Activated CD8-positive, alpha-beta T cell treated with anti-CD3 and anti-CD28 coated beads for 36 hours (primary cell): ENCODE measurements at regions not wholly inside any gene's neighbourhood (a gene's known extent, or its start where the extent isn't known, plus 50 kb on each side); places are given as distances from the start of the nearest gene placed in this dataset.

ENCODE experiments used
- ATAC-seq: fragments of 200-7000 bp; cut with Tn5 transposase; one replicate; pipeline ENCODE4 v1.10.0; 2021; ENCODE audit warnings: mild to moderate bottlenecking, moderate library complexity
- CTCF ChIA-PET: fragments of 350-600 bp; sonication (Branson Sonifier 250); formaldehyde crosslinking; loops from one replicate; lab custom pipeline; 2021; ENCODE audit warnings: antibody characterized with exemption; lab: Charles Lee
- POLR2A ChIA-PET: fragments of 350-600 bp; sonication (Branson Sonifier 250); formaldehyde crosslinking; loops from one replicate; lab custom pipeline; 2021; ENCODE audit warnings: antibody characterized with exemption; lab: Charles Lee
- DNase-seq: peaks from one replicate; pipeline ENCODE4 v3.0.0-alpha.2; 2020
- H3K27ac Mint-ChIP-seq: one replicate; pipeline ENCODE4 v1.8.0; 2021; ENCODE audit warnings: mild to moderate bottlenecking, mixed read lengths
- H3K27me3 Mint-ChIP-seq: one replicate; pipeline ENCODE4 v1.8.0; 2021; ENCODE audit warnings: mixed read lengths
- H3K36me3 Mint-ChIP-seq: one replicate; pipeline ENCODE4 v1.8.0; 2021; ENCODE audit warnings: low read depth, mixed read lengths
- H3K4me1 Mint-ChIP-seq: one replicate; pipeline ENCODE4 v1.8.0; 2021; ENCODE audit warnings: low read depth, mixed read lengths
- H3K4me3 Mint-ChIP-seq: one replicate; pipeline ENCODE4 v1.8.0; 2021; ENCODE audit warnings: mild to moderate bottlenecking, moderate library complexity, mixed read lengths
- H3K9me3 Mint-ChIP-seq: one replicate; pipeline ENCODE4 v1.8.0; 2021; ENCODE audit warnings: mixed read lengths
- intact Hi-C: fragments of 100-400 bp; cut with micrococcal nuclease; formaldehyde crosslinking; loops from one replicate; pipeline ENCODE4 v1.10.0; 2022
- TF ChIP-seq, protein P1 (sequence below): fragments of 200-600 bp; IDR thresholded peaks from one replicate; pipeline ENCODE4 v1.8.0; 2022; ENCODE audit warnings: antibody characterized with exemption, mild to moderate bottlenecking

DNA sequence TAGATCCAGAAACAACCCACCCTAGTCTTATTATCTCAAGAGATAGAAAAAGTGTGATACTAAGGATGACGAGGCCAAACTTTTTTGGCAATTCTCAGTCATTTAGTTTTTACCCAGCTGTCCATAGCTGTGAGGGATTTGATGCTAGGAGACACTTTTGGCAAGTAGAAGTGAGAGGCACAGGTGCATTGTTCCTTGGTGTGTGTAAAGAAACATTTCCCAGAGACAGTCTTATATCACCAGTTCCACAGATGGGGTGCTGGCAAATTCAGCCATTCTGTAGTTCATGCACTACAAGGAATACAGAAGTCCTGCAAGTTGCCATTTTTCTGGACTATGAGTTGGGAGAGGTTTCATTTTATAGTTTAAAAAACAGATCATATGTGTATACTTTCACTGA, 403.3 kb upstream of the GHITM start:
- ATAC-seq (no peak), DNase-seq (no peak)
- CTCF ChIA-PET, result no interaction called here
- H3K27me3 Mint-ChIP-seq, result no peaks in the 10 kb centered on the region
- H3K4me3 Mint-ChIP-seq, result no peak overlapping the region
- H3K4me1 Mint-ChIP-seq, result no peaks in the 10 kb centered on the region
- POLR2A ChIA-PET, result no interaction called here
- no peak overlapping the region for H3K27ac Mint-ChIP-seq
- intact Hi-C loops, result no loop called here
- no peaks in the 10 kb centered on the region for H3K36me3 Mint-ChIP-seq
- TF ChIP-seq, protein P1, sequence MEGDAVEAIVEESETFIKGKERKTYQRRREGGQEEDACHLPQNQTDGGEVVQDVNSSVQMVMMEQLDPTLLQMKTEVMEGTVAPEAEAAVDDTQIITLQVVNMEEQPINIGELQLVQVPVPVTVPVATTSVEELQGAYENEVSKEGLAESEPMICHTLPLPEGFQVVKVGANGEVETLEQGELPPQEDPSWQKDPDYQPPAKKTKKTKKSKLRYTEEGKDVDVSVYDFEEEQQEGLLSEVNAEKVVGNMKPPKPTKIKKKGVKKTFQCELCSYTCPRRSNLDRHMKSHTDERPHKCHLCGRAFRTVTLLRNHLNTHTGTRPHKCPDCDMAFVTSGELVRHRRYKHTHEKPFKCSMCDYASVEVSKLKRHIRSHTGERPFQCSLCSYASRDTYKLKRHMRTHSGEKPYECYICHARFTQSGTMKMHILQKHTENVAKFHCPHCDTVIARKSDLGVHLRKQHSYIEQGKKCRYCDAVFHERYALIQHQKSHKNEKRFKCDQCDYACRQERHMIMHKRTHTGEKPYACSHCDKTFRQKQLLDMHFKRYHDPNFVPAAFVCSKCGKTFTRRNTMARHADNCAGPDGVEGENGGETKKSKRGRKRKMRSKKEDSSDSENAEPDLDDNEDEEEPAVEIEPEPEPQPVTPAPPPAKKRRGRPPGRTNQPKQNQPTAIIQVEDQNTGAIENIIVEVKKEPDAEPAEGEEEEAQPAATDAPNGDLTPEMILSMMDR, result no peak
- peaks cover 9% of the 10 kb centered on the region for H3K9me3 Mint-ChIP-seq

DNA sequence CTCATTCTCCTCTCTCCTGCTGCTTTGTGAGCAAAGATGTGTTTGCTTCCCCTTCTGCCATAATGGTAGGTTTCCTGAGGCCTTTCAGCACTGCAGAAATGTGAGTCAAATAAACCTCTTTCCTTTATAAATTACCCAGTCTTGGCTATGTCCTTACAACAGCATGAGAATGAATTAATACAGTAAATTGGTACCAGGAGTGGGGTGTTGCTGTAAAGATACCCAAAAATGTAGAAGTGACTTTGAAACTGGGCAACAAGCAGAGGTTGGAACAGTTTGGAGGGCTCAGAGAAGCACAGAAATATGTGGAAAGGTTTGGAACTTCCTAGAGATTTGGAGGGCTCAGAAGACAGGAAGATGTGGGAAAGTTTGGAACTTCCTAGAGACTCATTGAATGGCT, 388.7 kb upstream of the GHITM start:
- intact Hi-C loops, result no loop called here

DNA sequence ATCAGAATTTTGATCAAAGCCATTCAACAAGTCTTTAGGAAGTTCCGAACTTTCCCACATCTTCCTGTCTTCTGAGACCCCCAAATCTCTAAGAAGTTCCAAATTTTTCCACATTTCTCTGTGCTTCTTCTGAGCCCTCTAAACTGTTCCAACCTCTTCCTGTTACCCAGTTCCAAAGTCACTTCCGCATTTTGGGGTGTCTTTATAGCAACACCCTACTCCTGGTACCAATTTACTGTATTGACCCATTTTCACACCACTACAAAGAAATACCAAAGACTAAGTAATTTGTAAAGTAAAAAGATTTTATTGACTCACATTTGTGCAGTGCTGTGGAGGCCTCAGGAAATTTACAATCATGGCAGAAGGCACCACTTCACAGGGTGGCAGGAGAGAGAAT, 385.8 kb upstream of the GHITM start:
- TF ChIP-seq, protein P1, result no peak
- no peak overlapping the region for H3K27ac Mint-ChIP-seq
- no peaks in the 10 kb centered on the region for H3K36me3 Mint-ChIP-seq
- POLR2A ChIA-PET, result no interaction called here
- ATAC-seq (no peak), DNase-seq (no peak)
- no peak overlapping the region for H3K4me3 Mint-ChIP-seq
- intact Hi-C loops, result no loop called here
- CTCF ChIA-PET, result no interaction called here
- H3K27me3 Mint-ChIP-seq, result no peaks in the 10 kb centered on the region
- H3K4me1 Mint-ChIP-seq, result no peaks in the 10 kb centered on the region
- peaks cover 35% of the 10 kb centered on the region for H3K9me3 Mint-ChIP-seq

More for the DNA sequence above, 388.7 kb upstream of the GHITM start:
- H3K27me3 Mint-ChIP-seq, result no peaks in the 10 kb centered on the region
- no peak overlapping the region for H3K27ac Mint-ChIP-seq
- ChIA-PET CTCF (no interaction called here), POLR2A (no interaction called here)
- H3K9me3 Mint-ChIP-seq, result peaks cover 33% of the 10 kb centered on the region
- no peaks in the 10 kb centered on the region for H3K4me1 Mint-ChIP-seq
- no peaks in the 10 kb centered on the region for H3K36me3 Mint-ChIP-seq
- DNase-seq (no peak), ATAC-seq (no peak)
- no peak overlapping the region for H3K4me3 Mint-ChIP-seq
- TF ChIP-seq, protein P1, result no peak

DNA sequence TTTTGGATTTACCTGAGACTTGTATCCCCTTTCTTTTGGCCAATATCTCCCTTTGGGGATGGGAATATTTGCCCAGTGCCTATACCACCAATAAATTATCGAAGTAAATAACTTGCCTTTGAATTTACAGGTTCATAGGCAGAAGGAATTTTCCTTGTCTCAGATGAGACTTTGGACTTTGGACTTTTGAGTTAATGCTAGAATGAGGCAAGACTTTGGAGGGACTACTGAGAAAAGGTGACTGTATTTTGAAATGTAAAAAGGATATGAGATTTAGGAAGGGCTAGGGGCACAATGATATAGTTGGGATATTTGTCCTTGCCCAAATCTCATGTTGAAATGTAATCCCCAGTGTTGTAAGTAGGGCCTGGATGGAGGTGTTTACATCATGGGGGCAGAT, 384.5 kb upstream of the GHITM start:
- no peaks in the 10 kb centered on the region for H3K36me3 Mint-ChIP-seq
- TF ChIP-seq, protein P1, result no peak
- no peaks in the 10 kb centered on the region for H3K4me1 Mint-ChIP-seq
- CTCF ChIA-PET, result no interaction called here
- no peaks in the 10 kb centered on the region for H3K27me3 Mint-ChIP-seq
- no peak overlapping the region for H3K27ac Mint-ChIP-seq
- intact Hi-C loops, result no loop called here
- ATAC-seq (no peak), DNase-seq (no peak)
- H3K9me3 Mint-ChIP-seq, result peaks cover 35% of the 10 kb centered on the region
- POLR2A ChIA-PET, result no interaction called here
- no peak overlapping the region for H3K4me3 Mint-ChIP-seq

DNA sequence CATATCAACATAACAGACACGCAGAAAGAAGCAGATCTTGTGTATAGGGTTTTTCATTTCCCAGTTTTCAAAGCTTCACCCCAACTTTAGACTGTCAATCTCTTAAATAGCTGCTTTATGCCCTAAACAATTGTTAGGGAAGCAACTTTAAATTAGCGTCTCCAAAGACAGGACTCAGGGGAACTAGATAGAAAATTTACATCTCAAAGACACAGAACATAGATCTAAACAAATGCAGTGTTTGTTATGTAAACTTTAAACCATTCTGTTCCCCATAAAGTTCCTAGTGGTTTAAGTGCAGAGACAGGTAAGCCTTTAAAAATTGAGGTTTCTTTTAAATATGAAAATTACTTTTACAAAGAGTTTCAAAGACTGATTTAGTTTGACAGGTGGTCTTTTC, 379.2 kb upstream of the GHITM start:
- ChIA-PET POLR2A (no interaction called here), CTCF (no interaction called here)
- Mint-ChIP-seq H3K27me3 (no peaks in the 10 kb centered on the region), H3K27ac (no peak overlapping the region), H3K4me1 (no peaks in the 10 kb centered on the region), H3K4me3 (no peak overlapping the region), H3K9me3 (peaks cover 6% of the 10 kb centered on the region), H3K36me3 (no peaks in the 10 kb centered on the region)
- intact Hi-C loops, result no loop called here
- TF ChIP-seq, protein P1, result no peak
- no peak for DNase-seq
- no peak for ATAC-seq
